ENCODE measurements at regions not wholly inside any gene's neighbourhood (a gene's known extent, or its start where the extent isn't known, plus 50 kb on each side); places are given as distances from the start of the nearest gene placed in this dataset.

DNA sequence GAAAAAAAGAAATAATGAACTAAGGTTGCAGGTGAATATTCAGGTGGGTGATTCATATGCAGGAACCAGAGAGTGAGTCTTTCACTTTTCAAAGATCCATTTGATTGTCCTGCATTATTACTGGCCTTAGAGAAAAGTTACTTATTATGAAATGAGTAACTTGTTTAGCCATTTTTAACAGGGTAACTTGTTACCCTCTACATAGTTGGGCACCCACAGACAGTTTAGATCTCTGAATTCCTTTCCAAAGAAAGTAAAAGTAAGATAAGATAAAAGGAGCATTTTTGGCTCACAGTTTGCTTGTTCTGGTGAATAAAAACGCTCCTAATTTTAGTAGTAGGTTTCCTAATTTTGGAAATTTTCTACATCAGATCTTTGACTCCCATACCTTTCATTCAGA, 54.1 kb upstream of the DAB2 start:
- H3F3A ChIP-seq (ENCODE audit: insufficient read depth, low read length): no peaks in the 10 kb centered on the region

DNA sequence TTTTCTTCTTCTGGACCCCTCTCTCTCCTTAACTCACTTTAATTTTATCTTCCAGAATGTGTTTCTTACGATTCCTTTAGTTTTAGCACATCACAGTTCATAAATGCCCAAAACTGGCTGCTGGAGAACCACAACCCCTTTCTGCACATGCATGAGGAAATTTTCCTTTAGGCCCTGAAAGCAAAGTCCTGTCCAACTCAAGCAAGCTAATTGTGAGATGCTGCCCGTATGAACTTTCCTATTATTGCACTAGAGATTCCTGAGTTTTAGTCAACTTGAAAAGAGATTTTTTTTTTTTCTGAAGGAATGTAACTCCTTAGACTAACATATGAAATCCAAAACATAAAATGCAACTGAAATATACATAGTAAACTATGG, 52.1 kb upstream of the DAB2 start:
- Histone ChIP-seq H3K4me1 (ENCODE audit: insufficient read depth, low read length, severe bottlenecking) (no peaks in the 10 kb centered on the region), H2AFZ (ENCODE audit: low read length) (no peak overlapping the region), H3K27me3 (ENCODE audit: insufficient read depth, low read length) (no peaks in the 10 kb centered on the region), H3F3A (ENCODE audit: insufficient read depth, low read length) (no peaks in the 10 kb centered on the region), H3K9me2 (ENCODE audit: low read depth, low read length) (no peaks in the 10 kb centered on the region), H3K27ac (ENCODE audit: low read depth, low read length, poor library complexity, severe bottlenecking) (no peak overlapping the region), H3K9me3 (ENCODE audit: low read length) (no peaks in the 10 kb centered on the region), H3K9ac (ENCODE audit: low read length) (no peak overlapping the region), H3K36me3 (ENCODE audit: insufficient read depth, low read length) (no peaks in the 10 kb centered on the region), H4K20me1 (ENCODE audit: insufficient read depth, low read length) (no peaks in the 10 kb centered on the region), H3K79me2 (ENCODE audit: insufficient read depth, low read length) (no peaks in the 10 kb centered on the region), H3K4me3 (ENCODE audit: low read depth, low read length, poor library complexity, severe bottlenecking) (no peak overlapping the region), H3K4me2 (ENCODE audit: low read length) (no peak overlapping the region)
- TF ChIP-seq CTCF (IDR thresholded peaks at IDR 0.05; ENCODE audit: low read length) (no peak), EZH2 (IDR thresholded peaks at IDR 0.05; ENCODE audit: borderline replicate concordance, low read length) (no peak)

More for the DNA sequence above, 54.1 kb upstream of the DAB2 start:
- H3K4me1 ChIP-seq (ENCODE audit: insufficient read depth, low read length, severe bottlenecking): no peaks in the 10 kb centered on the region
- no peaks in the 10 kb centered on the region for H3K9me2 ChIP-seq (ENCODE audit: low read depth, low read length)
- no peak for TF ChIP-seq EZH2 (IDR thresholded peaks at IDR 0.05; ENCODE audit: borderline replicate concordance, low read length)
- no peak for TF ChIP-seq CTCF (IDR thresholded peaks at IDR 0.05; ENCODE audit: low read length)
- H3K79me2 ChIP-seq (ENCODE audit: insufficient read depth, low read length): no peaks in the 10 kb centered on the region
- no peak overlapping the region for H3K9ac ChIP-seq (ENCODE audit: low read length)
- no peaks in the 10 kb centered on the region for H4K20me1 ChIP-seq (ENCODE audit: insufficient read depth, low read length)
- no peak overlapping the region for H2AFZ ChIP-seq (ENCODE audit: low read length)
- no peaks in the 10 kb centered on the region for H3K36me3 ChIP-seq (ENCODE audit: insufficient read depth, low read length)
- no peaks in the 10 kb centered on the region for H3K27me3 ChIP-seq (ENCODE audit: insufficient read depth, low read length)
- no peak overlapping the region for H3K4me3 ChIP-seq (ENCODE audit: low read depth, low read length, poor library complexity, severe bottlenecking)
- no peak overlapping the region for H3K4me2 ChIP-seq (ENCODE audit: low read length)
- no peaks in the 10 kb centered on the region for H3K9me3 ChIP-seq (ENCODE audit: low read length)
- H3K27ac ChIP-seq (ENCODE audit: low read depth, low read length, poor library complexity, severe bottlenecking): no peak overlapping the region

DNA sequence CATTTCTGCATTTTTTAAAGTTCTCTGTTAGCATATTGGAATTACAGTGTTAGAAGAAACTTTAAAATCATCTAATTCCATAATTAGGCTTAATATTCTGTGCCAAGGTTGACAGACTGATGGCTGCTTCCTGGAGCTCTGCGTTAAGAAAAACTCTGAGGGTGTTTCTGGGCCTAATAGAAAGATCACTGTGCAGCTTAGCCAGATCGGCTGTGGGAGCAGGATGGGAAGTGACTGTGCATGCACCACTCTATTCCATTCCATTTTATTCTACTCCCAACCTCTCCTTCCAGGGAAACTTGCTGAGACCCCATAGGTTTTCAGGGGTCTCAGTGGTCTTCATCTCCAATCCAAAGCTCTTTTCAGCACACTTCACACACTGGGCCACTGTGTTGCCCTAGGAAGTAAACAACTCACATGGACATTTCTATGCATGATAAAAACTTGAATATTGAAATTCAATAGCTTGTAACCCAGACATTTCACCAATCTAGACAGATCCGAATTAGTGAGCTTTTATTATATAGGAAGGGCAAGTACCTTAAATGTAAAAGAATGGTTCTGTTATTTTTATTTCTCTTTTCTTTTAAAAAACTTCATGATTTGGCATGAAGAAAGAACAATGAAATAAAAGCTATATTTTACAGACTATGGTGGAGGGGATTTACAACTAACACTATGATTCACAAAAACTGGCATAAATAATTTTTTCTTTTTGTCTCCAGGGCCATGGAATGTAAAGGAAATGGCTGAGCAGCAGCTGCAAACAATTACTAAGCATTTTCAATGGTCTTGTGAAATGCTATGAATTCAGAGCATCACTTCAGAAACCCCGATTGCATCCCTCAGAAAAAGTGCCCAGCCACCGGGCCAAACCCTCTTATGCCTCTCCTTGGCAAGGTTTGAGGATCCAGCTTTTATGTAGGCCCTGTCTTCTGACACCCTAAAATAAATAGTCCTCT, 51.4 kb upstream of the DAB2 start:
- no peaks in the 10 kb centered on the region for H3K4me1 ChIP-seq (ENCODE audit: insufficient read depth, low read length, severe bottlenecking)
- H3K4me2 ChIP-seq (ENCODE audit: low read length): no peak overlapping the region
- H3K36me3 ChIP-seq (ENCODE audit: insufficient read depth, low read length): no peaks in the 10 kb centered on the region
- no peaks in the 10 kb centered on the region for H3K27me3 ChIP-seq (ENCODE audit: insufficient read depth, low read length)
- H2AFZ ChIP-seq (ENCODE audit: low read length): no peak overlapping the region
- H3F3A ChIP-seq (ENCODE audit: insufficient read depth, low read length): no peaks in the 10 kb centered on the region
- no peak overlapping the region for H3K4me3 ChIP-seq (ENCODE audit: low read depth, low read length, poor library complexity, severe bottlenecking)
- no peak overlapping the region for H3K9ac ChIP-seq (ENCODE audit: low read length)
- no peak overlapping the region for H3K27ac ChIP-seq (ENCODE audit: low read depth, low read length, poor library complexity, severe bottlenecking)
- no peaks in the 10 kb centered on the region for H4K20me1 ChIP-seq (ENCODE audit: insufficient read depth, low read length)
- no peaks in the 10 kb centered on the region for H3K9me2 ChIP-seq (ENCODE audit: low read depth, low read length)
- H3K79me2 ChIP-seq (ENCODE audit: insufficient read depth, low read length): no peaks in the 10 kb centered on the region
- no peaks in the 10 kb centered on the region for H3K9me3 ChIP-seq (ENCODE audit: low read length)
- TF ChIP-seq EZH2 (IDR thresholded peaks at IDR 0.05; ENCODE audit: borderline replicate concordance, low read length) (no peak), CTCF (IDR thresholded peaks at IDR 0.05; ENCODE audit: low read length) (no peak)
